ENCODE measurements at regions not wholly inside any gene's neighbourhood (a gene's known extent, or its start where the extent isn't known, plus 50 kb on each side); places are given as distances from the start of the nearest gene placed in this dataset.

- H3K27me3 ChIP-seq (ENCODE audit: insufficient read depth) = no peaks in the 10 kb centered on the region
- H3K4me1 ChIP-seq (ENCODE audit: control insufficient read depth in 1 of 2, insufficient read depth in 2 of 2, low read depth in 1 of 2, low read length in 1 of 2) = no peaks in the 10 kb centered on the region
- ChIA-PET CTCF (interaction anchor here (1.0 kb wide), 1 partner anchor 12 kb away, joined by 3 read pairs; no protein-coding TSS in a partner anchor), POLR2A (no interaction called here)
- no peak overlapping the region for H2AFZ ChIP-seq (ENCODE audit: low read depth)
- H3K4me3 ChIP-seq (ENCODE audit: low read depth in 2 of 2, low read length in 1 of 2) = no peak overlapping the region
- TF ChIP-seq GABPA (IDR thresholded peaks at IDR 0.05; ENCODE audit: low read depth) = no peak
- H3K79me2 ChIP-seq (ENCODE audit: insufficient read depth) = no peaks in the 10 kb centered on the region
- no peak for DNase-seq
- H3K4me2 ChIP-seq = no peak overlapping the region
- no peaks in the 10 kb centered on the region for H3K9me3 ChIP-seq
- WGBS (ENCODE audit: low lambda C conversion rate) = 40% methylated on average over 2 of the region's 2 CpGs
- H3F3A ChIP-seq (replicated peaks; ENCODE audit: insufficient read depth) = no peaks in the 10 kb centered on the region
- H3K27ac ChIP-seq (ENCODE audit: low read depth in 2 of 2, low read length in 1 of 2) = no peak overlapping the region
- no peaks in the 10 kb centered on the region for H3K9me2 ChIP-seq
- H3K9ac ChIP-seq = no peak overlapping the region
- H4K20me1 ChIP-seq (ENCODE audit: insufficient read depth) = no peaks in the 10 kb centered on the region
- H3K36me3 ChIP-seq (replicated peaks in 1 of 2; ENCODE audit: control insufficient read depth in 1 of 2, insufficient read depth in 2 of 2, low read length in 1 of 2) = no peaks in the 10 kb centered on the region
Observed at GRCh38 chr5:67606586-67606947, 410.0 kb upstream of the CD180 start.

- no peaks in the 10 kb centered on the region for H3K27me3 ChIP-seq (ENCODE audit: insufficient read depth)
- no peaks in the 10 kb centered on the region for H3K9me3 ChIP-seq
- no peaks in the 10 kb centered on the region for H3K4me1 ChIP-seq (ENCODE audit: control insufficient read depth in 1 of 2, insufficient read depth in 2 of 2, low read depth in 1 of 2, low read length in 1 of 2)
- H2AFZ ChIP-seq (ENCODE audit: low read depth) = no peak overlapping the region
- H3K79me2 ChIP-seq (ENCODE audit: insufficient read depth) = no peaks in the 10 kb centered on the region
- H3K4me3 ChIP-seq (ENCODE audit: low read depth in 2 of 2, low read length in 1 of 2) = no peak overlapping the region
- no peak overlapping the region for H3K27ac ChIP-seq (ENCODE audit: low read depth in 2 of 2, low read length in 1 of 2)
- H3F3A ChIP-seq (replicated peaks; ENCODE audit: insufficient read depth) = no peaks in the 10 kb centered on the region
- H3K36me3 ChIP-seq (replicated peaks in 1 of 2; ENCODE audit: control insufficient read depth in 1 of 2, insufficient read depth in 2 of 2, low read length in 1 of 2) = no peaks in the 10 kb centered on the region
- POLR2A ChIA-PET = no interaction called here
- CTCF ChIA-PET = no interaction called here
- H4K20me1 ChIP-seq (ENCODE audit: insufficient read depth) = no peaks in the 10 kb centered on the region
- no peaks in the 10 kb centered on the region for H3K9me2 ChIP-seq
- H3K4me2 ChIP-seq = no peak overlapping the region
- DNase-seq = no peak
- H3K9ac ChIP-seq = no peak overlapping the region
- TF ChIP-seq IRF3 (IDR thresholded peaks at IDR 0.05; ENCODE audit: low read depth, low read length) (no peak), SMC3 (IDR thresholded peaks at IDR 0.05; ENCODE audit: low read depth, low read length) (no peak), TAF1 (IDR thresholded peaks at IDR 0.05; ENCODE audit: borderline replicate concordance, low read depth, low read length) (no peak), FOXM1 (IDR thresholded peaks at IDR 0.05; ENCODE audit: low read depth) (no peak), ZBTB33 (IDR thresholded peaks at IDR 0.05; ENCODE audit: borderline replicate concordance, low read depth) (no peak), SIN3A (IDR thresholded peaks at IDR 0.05; ENCODE audit: borderline replicate concordance, low read depth, low read length) (no peak), EZH2phosphoT487 (IDR thresholded peaks at IDR 0.05; ENCODE audit: borderline replicate concordance, low read depth) (no peak), YY1 (IDR thresholded peaks at IDR 0.05; ENCODE audit: low read depth) (no peak), TCF12 (IDR thresholded peaks at IDR 0.05) (no peak)
- 22% methylated on average over 9 of the region's 9 CpGs for WGBS (ENCODE audit: low lambda C conversion rate)
Observed at GRCh38 chr5:67605730-67606585, 409.4 kb upstream of the CD180 start.
